ENCODE measurements at regions not wholly inside any gene's neighbourhood (a gene's known extent, or its start where the extent isn't known, plus 50 kb on each side); places are given as distances from the start of the nearest gene placed in this dataset.

DNA sequence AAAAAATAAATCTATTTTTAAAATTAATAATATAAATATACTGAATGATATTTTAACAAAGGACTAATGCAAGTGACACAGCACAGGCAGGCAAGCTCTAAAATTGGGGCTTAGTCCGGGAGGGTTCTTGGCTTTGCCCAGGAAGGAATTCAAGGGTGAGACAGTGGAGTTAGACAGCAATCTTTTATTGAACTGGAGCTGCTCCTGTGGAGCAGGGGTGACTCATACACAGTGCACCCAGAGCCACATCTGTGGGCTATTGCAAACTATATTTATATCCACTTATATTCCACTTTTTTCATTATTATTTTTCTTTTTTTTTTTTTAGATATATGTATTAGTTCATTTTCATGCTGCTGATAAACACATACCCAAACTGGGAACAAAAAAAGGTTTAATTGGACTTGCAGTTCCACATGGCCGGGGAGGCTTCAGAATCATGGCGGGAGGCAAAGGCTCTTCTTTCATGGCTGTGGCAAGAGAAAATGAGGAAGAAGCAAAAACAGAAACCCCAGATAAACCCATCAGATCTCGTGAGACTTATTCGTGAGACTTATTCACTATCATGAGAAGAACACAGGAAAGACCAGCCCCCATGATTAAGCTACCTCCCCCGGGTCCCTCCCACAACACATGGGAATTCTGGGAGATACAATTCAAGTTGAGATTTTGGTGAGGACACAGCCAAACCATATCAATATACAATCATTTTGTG lies 437.1 kb downstream of the BCL11A start:
- Histone ChIP-seq H3K36me3 (no peaks in the 10 kb centered on the region), H3K27ac (no peak overlapping the region), H3K4me3 (no peak overlapping the region), H3K4me1 (no peaks in the 10 kb centered on the region), H3K27me3 (no peaks in the 10 kb centered on the region), H3K9me3 (no peaks in the 10 kb centered on the region)
- DNase-seq, result no peak
- TF ChIP-seq, protein P1, sequence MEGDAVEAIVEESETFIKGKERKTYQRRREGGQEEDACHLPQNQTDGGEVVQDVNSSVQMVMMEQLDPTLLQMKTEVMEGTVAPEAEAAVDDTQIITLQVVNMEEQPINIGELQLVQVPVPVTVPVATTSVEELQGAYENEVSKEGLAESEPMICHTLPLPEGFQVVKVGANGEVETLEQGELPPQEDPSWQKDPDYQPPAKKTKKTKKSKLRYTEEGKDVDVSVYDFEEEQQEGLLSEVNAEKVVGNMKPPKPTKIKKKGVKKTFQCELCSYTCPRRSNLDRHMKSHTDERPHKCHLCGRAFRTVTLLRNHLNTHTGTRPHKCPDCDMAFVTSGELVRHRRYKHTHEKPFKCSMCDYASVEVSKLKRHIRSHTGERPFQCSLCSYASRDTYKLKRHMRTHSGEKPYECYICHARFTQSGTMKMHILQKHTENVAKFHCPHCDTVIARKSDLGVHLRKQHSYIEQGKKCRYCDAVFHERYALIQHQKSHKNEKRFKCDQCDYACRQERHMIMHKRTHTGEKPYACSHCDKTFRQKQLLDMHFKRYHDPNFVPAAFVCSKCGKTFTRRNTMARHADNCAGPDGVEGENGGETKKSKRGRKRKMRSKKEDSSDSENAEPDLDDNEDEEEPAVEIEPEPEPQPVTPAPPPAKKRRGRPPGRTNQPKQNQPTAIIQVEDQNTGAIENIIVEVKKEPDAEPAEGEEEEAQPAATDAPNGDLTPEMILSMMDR (IDR thresholded peaks at IDR 0.05), result no peak
- TF ChIP-seq POLR2A (IDR thresholded peaks at IDR 0.05), result no peak
- intact Hi-C loops (cut with DNase I; ENCODE audit: low total_unique reads), result no loop called here

DNA sequence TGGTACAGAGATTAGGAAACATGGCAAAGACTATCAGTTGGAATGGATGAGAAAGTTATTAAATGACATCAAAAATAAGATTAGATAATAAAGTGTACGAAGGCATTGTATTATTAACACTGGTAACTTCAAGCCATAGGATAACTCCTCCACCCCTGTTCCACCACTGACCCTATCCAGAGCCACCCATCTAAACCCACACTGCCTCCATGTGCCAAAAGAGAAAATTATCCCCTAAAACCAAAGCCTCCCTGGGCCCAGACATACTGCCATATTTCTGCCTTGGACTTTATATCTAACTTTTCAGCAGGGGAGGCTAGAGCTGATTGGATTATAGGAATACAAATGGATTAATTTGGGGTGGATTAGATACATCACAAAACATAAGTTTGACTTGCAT lies 443.7 kb downstream of the BCL11A start:
- no peak for TF ChIP-seq POLR2A (IDR thresholded peaks at IDR 0.05)
- TF ChIP-seq, protein P1 (IDR thresholded peaks at IDR 0.05), result no peak
- intact Hi-C loops (cut with DNase I; ENCODE audit: low total_unique reads), result no loop called here
- no peaks in the 10 kb centered on the region for H3K4me1 ChIP-seq

DNA sequence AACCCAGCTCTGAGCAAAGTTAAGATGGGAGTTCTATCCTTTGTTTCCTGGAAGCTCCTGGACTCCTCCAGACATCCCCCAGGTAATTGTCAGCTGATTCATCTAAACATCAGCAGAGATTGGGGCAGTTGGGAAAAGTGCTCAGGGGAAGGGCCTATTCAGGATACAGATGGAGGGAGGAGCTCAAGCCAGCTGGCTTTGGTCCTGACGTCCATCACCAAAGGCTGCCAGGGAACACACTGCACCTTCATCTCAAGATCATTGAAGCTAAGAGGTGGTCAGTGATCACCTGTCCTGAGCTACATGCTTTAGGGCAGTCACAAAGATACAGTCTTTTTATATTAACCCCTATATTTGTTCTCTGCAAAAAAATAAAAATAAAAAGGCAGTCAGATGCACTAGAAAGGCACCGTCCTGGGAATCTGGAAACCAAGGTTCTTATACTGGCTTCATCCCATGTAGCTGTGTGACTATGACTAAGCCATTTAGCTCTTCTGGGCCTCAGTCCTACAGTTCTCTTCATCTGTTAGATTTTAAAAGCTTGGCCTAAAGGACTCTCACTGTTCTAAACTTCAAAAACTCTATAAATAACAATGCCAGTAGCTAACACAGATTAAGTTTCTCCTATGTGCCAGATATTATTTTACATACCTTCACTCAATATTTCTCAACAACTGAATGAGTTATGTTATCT lies 446.5 kb downstream of the BCL11A start:
- intact Hi-C loops (cut with DNase I; ENCODE audit: low total_unique reads), result no loop called here
- no peaks in the 10 kb centered on the region for H3K9me3 ChIP-seq
- H3K27me3 ChIP-seq, result no peaks in the 10 kb centered on the region
- no peaks in the 10 kb centered on the region for H3K36me3 ChIP-seq
- H3K27ac ChIP-seq, result no peak overlapping the region
- no peak overlapping the region for H3K4me3 ChIP-seq
- DNase-seq, result peak in 1 of 2 donors; percentile 26
- TF ChIP-seq, protein P1 (IDR thresholded peaks at IDR 0.05), result no peak
- TF ChIP-seq POLR2A (IDR thresholded peaks at IDR 0.05), result no peak
- no peaks in the 10 kb centered on the region for H3K4me1 ChIP-seq

More for the DNA sequence above, 443.7 kb downstream of the BCL11A start:
- H3K4me3 ChIP-seq, result no peak overlapping the region
- H3K36me3 ChIP-seq, result no peaks in the 10 kb centered on the region
- H3K9me3 ChIP-seq, result no peaks in the 10 kb centered on the region
- H3K27me3 ChIP-seq, result no peaks in the 10 kb centered on the region
- DNase-seq, result no peak
- no peak overlapping the region for H3K27ac ChIP-seq

DNA sequence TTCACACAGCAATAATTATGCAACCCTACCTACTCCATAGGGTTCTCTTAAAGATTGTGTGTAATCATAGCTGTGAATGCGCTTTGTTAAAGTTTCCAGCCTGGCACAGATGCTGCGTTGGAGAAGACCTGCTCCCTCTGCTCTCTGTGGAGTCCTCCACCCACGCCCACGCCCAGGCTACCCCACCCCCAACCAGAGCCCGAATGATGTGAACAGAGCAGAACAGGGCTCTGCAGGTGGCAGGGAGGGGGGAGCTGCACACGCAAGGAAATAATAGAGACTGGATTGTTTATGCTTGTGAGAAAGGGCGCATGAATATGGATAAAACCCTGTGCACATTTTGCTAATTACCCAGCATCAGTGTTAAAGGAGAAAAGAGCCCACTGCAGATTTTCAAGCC lies 447.5 kb downstream of the BCL11A start:
- H3K36me3 ChIP-seq, result no peaks in the 10 kb centered on the region
- H3K27me3 ChIP-seq, result no peaks in the 10 kb centered on the region
- intact Hi-C loops (cut with DNase I; ENCODE audit: low total_unique reads), result no loop called here
- no peak for DNase-seq
- H3K4me3 ChIP-seq, result no peak overlapping the region
- H3K4me1 ChIP-seq, result no peaks in the 10 kb centered on the region
- TF ChIP-seq, protein P1 (IDR thresholded peaks at IDR 0.05), result no peak
- no peak for TF ChIP-seq POLR2A (IDR thresholded peaks at IDR 0.05)
- H3K9me3 ChIP-seq, result no peaks in the 10 kb centered on the region
- no peak overlapping the region for H3K27ac ChIP-seq
